DND-41 (cell line): ENCODE measurements at regions not wholly inside any gene's neighbourhood (a gene's known extent, or its start where the extent isn't known, plus 50 kb on each side); places are given as distances from the start of the nearest gene placed in this dataset.

Source experiments
- ATAC-seq: fragments of 200-7000 bp; cut with Tn5 transposase; 3 replicates; pipeline ENCODE4 v1.9.1; 2021; ENCODE audit warnings: low read depth; ENCODE audit not compliant: insufficient read depth
- DNase-seq: peaks from one replicate; pipeline ENCODE4 v3.0.0-alpha.2; 2020
- H2AFZ ChIP-seq: 2 replicates; pipeline ENCODE4 v1.6.0; 2012; ENCODE audit warnings: low read depth, low read length
- H3K27ac ChIP-seq: 2 replicates; pipeline ENCODE4 v1.5.1; 2012; ENCODE audit warnings: low read length, inconsistent platforms
- H3K27me3 ChIP-seq: fragments of 200-600 bp; sonication (generic); 2 replicates; pipeline ENCODE4 v1.6.0; 2012; ENCODE audit warnings: low read length, mild to moderate bottlenecking, inconsistent platforms; ENCODE audit not compliant: insufficient read depth, poor library complexity
- H3K36me3 ChIP-seq: 2 replicates; pipeline ENCODE4 v1.5.1; 2012; ENCODE audit warnings: low read length, inconsistent platforms; ENCODE audit not compliant: insufficient read depth
- H3K4me1 ChIP-seq: 2 replicates; pipeline ENCODE4 v1.5.1; 2012; ENCODE audit warnings: mild to moderate bottlenecking, low read length; ENCODE audit not compliant: insufficient read depth
- H3K4me2 ChIP-seq: 2 replicates; pipeline ENCODE4 v1.6.0; 2012; ENCODE audit warnings: mild to moderate bottlenecking, moderate library complexity, low read length, inconsistent platforms; ENCODE audit not compliant: insufficient read depth
- H3K4me3 ChIP-seq, 2 experiments: fragments of 200-600 bp in 1 of 2; shearing (Covaris generic) in 1 of 2; 2 replicates each; pipeline ENCODE4 v1.5.1; 2012 to 2016; ENCODE audit warnings: inconsistent platforms in 2 of 2, low read length in 2 of 2, mild to moderate bottlenecking in 2 of 2, low read depth in 1 of 2, moderate library complexity in 1 of 2
- H3K79me2 ChIP-seq: 2 replicates; pipeline ENCODE4 v1.6.0; 2012; ENCODE audit warnings: low read length, inconsistent platforms; ENCODE audit not compliant: insufficient read depth
- H3K9ac ChIP-seq: 2 replicates; pipeline ENCODE4 v1.6.0; 2012; ENCODE audit warnings: low read depth, mild to moderate bottlenecking, inconsistent platforms, low read length, moderate library complexity
- H3K9me3 ChIP-seq: 2 replicates; pipeline ENCODE4 v1.5.1; 2012; ENCODE audit warnings: low read length, moderate library complexity, mild to moderate bottlenecking, inconsistent platforms; ENCODE audit not compliant: insufficient read depth, severe bottlenecking
- H4K20me1 ChIP-seq: 2 replicates; pipeline ENCODE4 v1.6.0; 2012; ENCODE audit warnings: low read length; ENCODE audit not compliant: insufficient read depth
- CTCF ChIP-seq: IDR thresholded peaks from 2 replicates; pipeline ENCODE4 v1.5.1; 2012; ENCODE audit warnings: borderline replicate concordance, low read length, moderate library complexity, mild to moderate bottlenecking; ENCODE audit not compliant: poor library complexity, severe bottlenecking; ENCODE audit errors: extremely low read depth
- EZH2 ChIP-seq: IDR thresholded peaks from 3 replicates; pipeline ENCODE4 v1.6.1; 2012; ENCODE audit warnings: borderline replicate concordance, low read depth, mild to moderate bottlenecking, moderate library complexity, low read length, inconsistent platforms; ENCODE audit not compliant: severe bottlenecking

GRCh38 chr11:112316971-112317370, 56.3 kb upstream of the PLET1 start:
- H3K4me2 ChIP-seq: no peak overlapping the region
- ATAC-seq: no peak
- no peak overlapping the region for H3K27ac ChIP-seq

GRCh38 chr11:112318184-112318591, 57.5 kb upstream of the PLET1 start:
- Histone ChIP-seq H4K20me1 (no peaks in the 10 kb centered on the region), H3K9ac (no peak overlapping the region), H3K4me2 (no peak overlapping the region), H2AFZ (no peak overlapping the region), H3K79me2 (no peaks in the 10 kb centered on the region), H3K4me1 (peaks cover 58% of the 10 kb centered on the region), H3K4me3 (no peak overlapping the region), H3K27ac (no peak overlapping the region), H3K36me3 (no peaks in the 10 kb centered on the region), H3K9me3 (no peaks in the 10 kb centered on the region), H3K27me3 (no peaks in the 10 kb centered on the region)
- DNase-seq: no peak
- TF ChIP-seq EZH2: no peak
- TF ChIP-seq CTCF: no peak
- no peak for ATAC-seq

More at GRCh38 chr11:112316971-112317370, 56.3 kb upstream of the PLET1 start:
- DNase-seq: no peak
- Histone ChIP-seq H3K36me3 (no peaks in the 10 kb centered on the region), H4K20me1 (no peaks in the 10 kb centered on the region), H3K4me3 (no peak overlapping the region), H3K27me3 (no peaks in the 10 kb centered on the region), H3K4me1 (peaks cover 46% of the 10 kb centered on the region), H3K9ac (no peak overlapping the region), H2AFZ (no peak overlapping the region), H3K9me3 (no peaks in the 10 kb centered on the region), H3K79me2 (no peaks in the 10 kb centered on the region)
- no peak for TF ChIP-seq EZH2
- no peak for TF ChIP-seq CTCF

GRCh38 chr11:112318661-112319060, 58.0 kb upstream of the PLET1 start:
- no peak overlapping the region for H3K27ac ChIP-seq
- H2AFZ ChIP-seq: no peak overlapping the region
- no peaks in the 10 kb centered on the region for H3K9me3 ChIP-seq
- no peak overlapping the region for H3K4me2 ChIP-seq
- H3K4me3 ChIP-seq: no peak overlapping the region
- DNase-seq: no peak
- no peaks in the 10 kb centered on the region for H3K27me3 ChIP-seq
- H3K36me3 ChIP-seq: no peaks in the 10 kb centered on the region
- H3K79me2 ChIP-seq: no peaks in the 10 kb centered on the region
- no peak for TF ChIP-seq EZH2
- no peak for TF ChIP-seq CTCF
- no peak overlapping the region for H3K9ac ChIP-seq
- no peak for ATAC-seq
- H4K20me1 ChIP-seq: no peaks in the 10 kb centered on the region
- peaks cover 58% of the 10 kb centered on the region for H3K4me1 ChIP-seq

GRCh38 chr11:112320668-112321067, 60.0 kb upstream of the PLET1 start:
- H3K36me3 ChIP-seq: no peaks in the 10 kb centered on the region
- H3K4me3 ChIP-seq: no peak overlapping the region
- peak overlapping the region; percentile 32; the same call in 1 of the 2 replicates for H3K9ac ChIP-seq
- DNase-seq (no peak), ATAC-seq (no peak)
- H4K20me1 ChIP-seq: no peaks in the 10 kb centered on the region
- peaks cover 45% of the 10 kb centered on the region for H3K4me1 ChIP-seq
- no peak overlapping the region for H3K4me2 ChIP-seq
- H2AFZ ChIP-seq: no peak overlapping the region
- H3K27ac ChIP-seq: peak overlapping the region; percentile 88
- no peaks in the 10 kb centered on the region for H3K79me2 ChIP-seq
- TF ChIP-seq EZH2 (no peak), CTCF (no peak)
- no peaks in the 10 kb centered on the region for H3K27me3 ChIP-seq
- H3K9me3 ChIP-seq: no peaks in the 10 kb centered on the region
